HG02840 (cell line): ENCODE measurements at regions not wholly inside any gene's neighbourhood (a gene's known extent, or its start where the extent isn't known, plus 50 kb on each side); places are given as distances from the start of the nearest gene placed in this dataset.

Source experiments
- ATAC-seq: cut with Tn5 transposase; IDR thresholded peaks from one replicate; pipeline ENCODE4 v1.9.1; 2021; ENCODE audit warnings: mild to moderate bottlenecking, moderate library complexity, moderate number of reproducible peaks; ENCODE audit not compliant: unreplicated experiment, low FRiP score

GRCh38 chr20:50311308-50312001 is 120.8 kb downstream of the CEBPB start:
- no peak for ATAC-seq

GRCh38 chr20:50312002-50312681 is 121.5 kb downstream of the CEBPB start:
- no peak for ATAC-seq

- ATAC-seq: no peak
Observed at GRCh38 chr20:50312682-50313521, 122.3 kb downstream of the CEBPB start.

- ATAC-seq: no peak
Observed at GRCh38 chr20:50313522-50313820, 122.8 kb downstream of the CEBPB start.

GRCh38 chr20:50313827-50314677 is 123.4 kb downstream of the CEBPB start:
- ATAC-seq: no peak

- ATAC-seq: no peak
Observed at GRCh38 chr20:50314678-50315335, 124.2 kb downstream of the CEBPB start.

GRCh38 chr20:50315586-50316551 is 125.2 kb downstream of the CEBPB start:
- no peak for ATAC-seq

GRCh38 chr20:50317116-50317515 is 126.5 kb downstream of the CEBPB start:
- no peak for ATAC-seq

- no peak for ATAC-seq
Observed at GRCh38 chr20:50317609-50318008, 127.0 kb downstream of the CEBPB start.

GRCh38 chr20:50318710-50319109 is 128.1 kb downstream of the CEBPB start:
- no peak for ATAC-seq

GRCh38 chr20:50320005-50320900 is 129.6 kb downstream of the CEBPB start:
- ATAC-seq: no peak

GRCh38 chr20:50320901-50321796 is 130.5 kb downstream of the CEBPB start:
- no peak for ATAC-seq

GRCh38 chr20:50321797-50322480 is 131.3 kb downstream of the CEBPB start:
- no peak for ATAC-seq

- no peak for ATAC-seq
Observed at GRCh38 chr20:50322703-50323131, 132.1 kb downstream of the CEBPB start.

GRCh38 chr20:50323209-50323608 is 132.6 kb downstream of the CEBPB start:
- ATAC-seq: no peak
